K562 (cell line): ENCODE measurements at regions not wholly inside any gene's neighbourhood (a gene's known extent, or its start where the extent isn't known, plus 50 kb on each side); places are given as distances from the start of the nearest gene placed in this dataset.

Source experiments
- CBX3 ChIP-seq, 2 experiments: IDR thresholded peaks; 1 replicate in 1 of 2; 2 replicates in 1 of 2; pipeline ENCODE4 v1.6.1; 2012; ENCODE audit warnings: inconsistent platforms in 2 of 2, low read length in 2 of 2, borderline replicate concordance in 1 of 2, control low read depth in 1 of 2
- NFE2L1 ChIP-seq: fragments of 450-650 bp; IDR thresholded peaks from 2 replicates; pipeline ENCODE4 v1.6.1; 2016; ENCODE audit warnings: missing genetic modification characterization, low read depth, mild to moderate bottlenecking, missing compliant biosample characterization, moderate library complexity, borderline replicate concordance
- NONO ChIP-seq, 2 experiments: fragments of 200-400 bp in 1 of 2; fragments of 450-650 bp in 1 of 2; formaldehyde crosslinking in 1 of 2; IDR thresholded peaks; 2 replicates each; pipeline ENCODE4 v1.6.1; 2017; ENCODE audit warnings: low read depth in 2 of 2, mild to moderate bottlenecking in 2 of 2, moderate library complexity in 2 of 2, low read length in 1 of 2
- ZNF143 ChIP-seq: sonication (generic); formaldehyde crosslinking; IDR thresholded peaks from 2 replicates; pipeline ENCODE4 v1.9.0; 2022; ENCODE audit warnings: mild to moderate bottlenecking, missing genetic modification reagents
- TF ChIP-seq, protein P1 (sequence below), 3 experiments: IDR thresholded peaks in 2 of 3; conservative IDR thresholded peaks in 1 of 3; 2 replicates each; pipeline ENCODE4 v1.5.1; 2011 to 2012; ENCODE audit warnings: low read length in 3 of 3, mild to moderate bottlenecking in 3 of 3, control low read depth in 2 of 3, improper control_type of control experiment in 1 of 3, inconsistent platforms in 1 of 3, low read depth in 1 of 3, mixed read lengths in 1 of 3, moderate library complexity in 1 of 3; ENCODE audit not compliant: insufficient read depth in 2 of 3

DNA sequence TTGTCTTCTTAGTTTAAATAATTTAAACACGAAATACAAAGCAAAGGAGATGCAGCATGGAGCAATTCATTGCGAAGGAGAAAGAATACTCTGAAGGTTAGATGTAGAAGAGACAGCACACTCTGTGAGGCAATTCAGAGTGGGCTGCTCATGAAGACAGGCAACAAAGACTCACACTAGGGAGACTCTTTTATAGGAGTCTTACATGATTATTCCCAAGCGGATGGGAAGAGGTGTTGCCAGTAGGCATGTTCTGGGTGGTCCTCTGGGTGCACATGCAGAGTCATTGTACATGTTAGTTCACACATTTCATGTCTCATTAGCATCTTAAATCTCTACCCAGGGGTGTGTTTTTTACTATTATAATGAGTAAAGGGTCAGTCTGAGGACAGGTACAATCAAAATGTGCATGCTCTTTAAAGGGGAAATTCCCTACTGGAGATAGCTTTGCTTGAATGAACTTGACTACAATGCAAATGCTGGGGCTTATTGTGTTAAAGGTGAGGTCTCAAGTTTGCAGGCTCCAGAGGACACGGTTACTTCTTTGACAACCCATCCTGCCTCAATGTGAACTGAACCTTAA lies 275.5 kb downstream of the CDH19 start:
- TF ChIP-seq, protein P1, sequence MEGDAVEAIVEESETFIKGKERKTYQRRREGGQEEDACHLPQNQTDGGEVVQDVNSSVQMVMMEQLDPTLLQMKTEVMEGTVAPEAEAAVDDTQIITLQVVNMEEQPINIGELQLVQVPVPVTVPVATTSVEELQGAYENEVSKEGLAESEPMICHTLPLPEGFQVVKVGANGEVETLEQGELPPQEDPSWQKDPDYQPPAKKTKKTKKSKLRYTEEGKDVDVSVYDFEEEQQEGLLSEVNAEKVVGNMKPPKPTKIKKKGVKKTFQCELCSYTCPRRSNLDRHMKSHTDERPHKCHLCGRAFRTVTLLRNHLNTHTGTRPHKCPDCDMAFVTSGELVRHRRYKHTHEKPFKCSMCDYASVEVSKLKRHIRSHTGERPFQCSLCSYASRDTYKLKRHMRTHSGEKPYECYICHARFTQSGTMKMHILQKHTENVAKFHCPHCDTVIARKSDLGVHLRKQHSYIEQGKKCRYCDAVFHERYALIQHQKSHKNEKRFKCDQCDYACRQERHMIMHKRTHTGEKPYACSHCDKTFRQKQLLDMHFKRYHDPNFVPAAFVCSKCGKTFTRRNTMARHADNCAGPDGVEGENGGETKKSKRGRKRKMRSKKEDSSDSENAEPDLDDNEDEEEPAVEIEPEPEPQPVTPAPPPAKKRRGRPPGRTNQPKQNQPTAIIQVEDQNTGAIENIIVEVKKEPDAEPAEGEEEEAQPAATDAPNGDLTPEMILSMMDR (IDR thresholded peaks at IDR 0.05 in 2 of 3, conservative IDR thresholded peaks at IDR 0.05 in 1 of 3; ENCODE audit: insufficient read depth in 2 of 3, low read depth in 1 of 3, low read length in 3 of 3), result no peak
- TF ChIP-seq NFE2L1 (tag) (no peak), ZNF143 (no peak), NONO (IDR thresholded peaks at IDR 0.05; ENCODE audit: low read depth in 2 of 2, low read length in 1 of 2) (no peak), CBX3 (IDR thresholded peaks at IDR 0.05; ENCODE audit: borderline replicate concordance in 1 of 2, low read length in 2 of 2) (no peak)
